Activated T-cell treated with anti-CD3 and anti-CD28 coated beads, Interleukin-2, amount 50 U/mL, for 24 hours (primary cell): ENCODE measurements at regions not wholly inside any gene's neighbourhood (a gene's known extent, or its start where the extent isn't known, plus 50 kb on each side); places are given as distances from the start of the nearest gene placed in this dataset.

Experiments used
- DNase-seq: peaks from one replicate; pipeline ENCODE4 v3.0.0-alpha.2; 2020
- H3K27ac Mint-ChIP-seq: 2 replicates; pipeline ENCODE4 v1.8.0; 2020; ENCODE audit warnings: mild to moderate bottlenecking, mixed read lengths
- H3K27me3 Mint-ChIP-seq: 2 replicates; pipeline ENCODE4 v1.8.0; 2020; ENCODE audit warnings: mixed read lengths
- H3K36me3 Mint-ChIP-seq: 2 replicates; pipeline ENCODE4 v1.8.0; 2020; ENCODE audit warnings: low read depth, mixed read lengths
- H3K4me1 Mint-ChIP-seq: 2 replicates; pipeline ENCODE4 v1.8.0; 2020; ENCODE audit warnings: low read depth, mixed read lengths
- H3K4me3 Mint-ChIP-seq: 2 replicates; pipeline ENCODE4 v1.8.0; 2020; ENCODE audit warnings: mild to moderate bottlenecking, moderate library complexity, mixed read lengths
- H3K9me3 Mint-ChIP-seq: 2 replicates; pipeline ENCODE4 v1.8.0; 2020; ENCODE audit warnings: mixed read lengths

- H3K27me3 Mint-ChIP-seq, result peaks cover 13% of the 10 kb centered on the region
- no peaks in the 10 kb centered on the region for H3K9me3 Mint-ChIP-seq
- H3K27ac Mint-ChIP-seq, result no peak overlapping the region
- no peak for DNase-seq
- no peaks in the 10 kb centered on the region for H3K4me1 Mint-ChIP-seq
- H3K4me3 Mint-ChIP-seq, result no peak overlapping the region
- H3K36me3 Mint-ChIP-seq, result no peaks in the 10 kb centered on the region
Observed at GRCh38 chr6:40743690-40744446, 156.7 kb upstream of the LRFN2 start.

- no peaks in the 10 kb centered on the region for H3K9me3 Mint-ChIP-seq
- peaks cover 19% of the 10 kb centered on the region for H3K27me3 Mint-ChIP-seq
- no peak for DNase-seq
- no peak overlapping the region for H3K27ac Mint-ChIP-seq
- H3K36me3 Mint-ChIP-seq, result no peaks in the 10 kb centered on the region
- no peaks in the 10 kb centered on the region for H3K4me1 Mint-ChIP-seq
- H3K4me3 Mint-ChIP-seq, result no peak overlapping the region
Observed at GRCh38 chr6:40743226-40743625, 156.1 kb upstream of the LRFN2 start.

- DNase-seq, result no peak
- H3K27me3 Mint-ChIP-seq, result peaks cover 30% of the 10 kb centered on the region
- no peaks in the 10 kb centered on the region for H3K9me3 Mint-ChIP-seq
- H3K27ac Mint-ChIP-seq, result no peak overlapping the region
- H3K36me3 Mint-ChIP-seq, result no peaks in the 10 kb centered on the region
- H3K4me3 Mint-ChIP-seq, result no peak overlapping the region
- H3K4me1 Mint-ChIP-seq, result no peaks in the 10 kb centered on the region
Observed at GRCh38 chr6:40740518-40740917, 153.4 kb upstream of the LRFN2 start.

GRCh38 chr6:40738551-40739193 lies 151.5 kb upstream of the LRFN2 start:
- Mint-ChIP-seq H3K27ac (no peak overlapping the region), H3K27me3 (peaks cover 40% of the 10 kb centered on the region), H3K4me3 (no peak overlapping the region), H3K36me3 (no peaks in the 10 kb centered on the region), H3K4me1 (no peaks in the 10 kb centered on the region), H3K9me3 (no peaks in the 10 kb centered on the region)
- DNase-seq, result no peak

GRCh38 chr6:40735521-40735920 lies 148.4 kb upstream of the LRFN2 start:
- H3K9me3 Mint-ChIP-seq, result no peaks in the 10 kb centered on the region
- H3K27ac Mint-ChIP-seq, result no peak overlapping the region
- no peak overlapping the region for H3K4me3 Mint-ChIP-seq
- no peaks in the 10 kb centered on the region for H3K4me1 Mint-ChIP-seq
- H3K36me3 Mint-ChIP-seq, result no peaks in the 10 kb centered on the region
- no peak for DNase-seq
- H3K27me3 Mint-ChIP-seq, result peaks cover 37% of the 10 kb centered on the region

GRCh38 chr6:40735121-40735520 lies 148.0 kb upstream of the LRFN2 start:
- no peaks in the 10 kb centered on the region for H3K4me1 Mint-ChIP-seq
- no peaks in the 10 kb centered on the region for H3K36me3 Mint-ChIP-seq
- no peaks in the 10 kb centered on the region for H3K9me3 Mint-ChIP-seq
- DNase-seq, result no peak
- no peak overlapping the region for H3K27ac Mint-ChIP-seq
- H3K27me3 Mint-ChIP-seq, result peaks cover 37% of the 10 kb centered on the region
- H3K4me3 Mint-ChIP-seq, result no peak overlapping the region

GRCh38 chr6:40734607-40735006 lies 147.4 kb upstream of the LRFN2 start:
- H3K27me3 Mint-ChIP-seq, result peaks cover 37% of the 10 kb centered on the region
- DNase-seq, result no peak
- H3K4me3 Mint-ChIP-seq, result no peak overlapping the region
- H3K27ac Mint-ChIP-seq, result no peak overlapping the region
- no peaks in the 10 kb centered on the region for H3K4me1 Mint-ChIP-seq
- H3K9me3 Mint-ChIP-seq, result no peaks in the 10 kb centered on the region
- no peaks in the 10 kb centered on the region for H3K36me3 Mint-ChIP-seq

GRCh38 chr6:40733770-40734396 lies 146.7 kb upstream of the LRFN2 start:
- Mint-ChIP-seq H3K4me3 (no peak overlapping the region), H3K27me3 (peaks cover 35% of the 10 kb centered on the region), H3K36me3 (no peaks in the 10 kb centered on the region), H3K9me3 (no peaks in the 10 kb centered on the region), H3K4me1 (no peaks in the 10 kb centered on the region), H3K27ac (no peak overlapping the region)
- no peak for DNase-seq

GRCh38 chr6:40733290-40733689 lies 146.1 kb upstream of the LRFN2 start:
- no peaks in the 10 kb centered on the region for H3K9me3 Mint-ChIP-seq
- no peak for DNase-seq
- H3K27ac Mint-ChIP-seq, result no peak overlapping the region
- no peaks in the 10 kb centered on the region for H3K36me3 Mint-ChIP-seq
- H3K27me3 Mint-ChIP-seq, result peaks cover 29% of the 10 kb centered on the region
- no peaks in the 10 kb centered on the region for H3K4me1 Mint-ChIP-seq
- H3K4me3 Mint-ChIP-seq, result no peak overlapping the region

GRCh38 chr6:40732878-40733277 lies 145.7 kb upstream of the LRFN2 start:
- Mint-ChIP-seq H3K36me3 (no peaks in the 10 kb centered on the region), H3K9me3 (no peaks in the 10 kb centered on the region), H3K27me3 (peaks cover 29% of the 10 kb centered on the region), H3K27ac (no peak overlapping the region), H3K4me3 (no peak overlapping the region), H3K4me1 (no peaks in the 10 kb centered on the region)
- DNase-seq, result no peak

GRCh38 chr6:40728643-40729042 lies 141.5 kb upstream of the LRFN2 start:
- H3K27ac Mint-ChIP-seq, result no peak overlapping the region
- no peak for DNase-seq
- no peak overlapping the region for H3K4me3 Mint-ChIP-seq
- no peaks in the 10 kb centered on the region for H3K9me3 Mint-ChIP-seq
- no peaks in the 10 kb centered on the region for H3K36me3 Mint-ChIP-seq
- H3K27me3 Mint-ChIP-seq, result peaks cover 3% of the 10 kb centered on the region
- no peaks in the 10 kb centered on the region for H3K4me1 Mint-ChIP-seq

- no peaks in the 10 kb centered on the region for H3K27me3 Mint-ChIP-seq
- H3K4me3 Mint-ChIP-seq, result no peak overlapping the region
- no peak for DNase-seq
- no peaks in the 10 kb centered on the region for H3K36me3 Mint-ChIP-seq
- no peaks in the 10 kb centered on the region for H3K4me1 Mint-ChIP-seq
- H3K27ac Mint-ChIP-seq, result no peak overlapping the region
- H3K9me3 Mint-ChIP-seq, result no peaks in the 10 kb centered on the region
Observed at GRCh38 chr6:40727271-40727670, 140.1 kb upstream of the LRFN2 start.

- H3K27ac Mint-ChIP-seq, result no peak overlapping the region
Observed at GRCh38 chr6:40726853-40727252, 139.7 kb upstream of the LRFN2 start.

GRCh38 chr6:40725390-40725789 lies 138.2 kb upstream of the LRFN2 start:
- DNase-seq, result no peak
- peaks cover 3% of the 10 kb centered on the region for H3K4me1 Mint-ChIP-seq
- no peak overlapping the region for H3K4me3 Mint-ChIP-seq
- H3K27ac Mint-ChIP-seq, result no peak overlapping the region
- no peaks in the 10 kb centered on the region for H3K9me3 Mint-ChIP-seq
- no peaks in the 10 kb centered on the region for H3K27me3 Mint-ChIP-seq
- no peaks in the 10 kb centered on the region for H3K36me3 Mint-ChIP-seq

More at GRCh38 chr6:40726853-40727252, 139.7 kb upstream of the LRFN2 start:
- DNase-seq, result no peak
- no peak overlapping the region for H3K4me3 Mint-ChIP-seq
- H3K36me3 Mint-ChIP-seq, result no peaks in the 10 kb centered on the region
- H3K4me1 Mint-ChIP-seq, result no peaks in the 10 kb centered on the region
- H3K27me3 Mint-ChIP-seq, result no peaks in the 10 kb centered on the region
- H3K9me3 Mint-ChIP-seq, result no peaks in the 10 kb centered on the region

GRCh38 chr6:40724886-40725285 lies 137.7 kb upstream of the LRFN2 start:
- peaks cover 7% of the 10 kb centered on the region for H3K4me1 Mint-ChIP-seq
- H3K36me3 Mint-ChIP-seq, result no peaks in the 10 kb centered on the region
- H3K27me3 Mint-ChIP-seq, result no peaks in the 10 kb centered on the region
- H3K4me3 Mint-ChIP-seq, result no peak overlapping the region
- H3K27ac Mint-ChIP-seq, result no peak overlapping the region
- no peak for DNase-seq
- no peaks in the 10 kb centered on the region for H3K9me3 Mint-ChIP-seq
